GM19452 (cell line): ENCODE measurements at regions not wholly inside any gene's neighbourhood (a gene's known extent, or its start where the extent isn't known, plus 50 kb on each side); places are given as distances from the start of the nearest gene placed in this dataset.
"Not testable (repeated sequence)": the region's sequence is repeated elsewhere in the genome, so short reads cannot be mapped to it uniquely, and the experiment has no call there.

Experiments
- ATAC-seq: cut with Tn5 transposase; IDR thresholded peaks from one replicate; pipeline ENCODE4 v1.9.1; 2021; ENCODE audit not compliant: unreplicated experiment

GRCh38 chr17:20935740-20936139 lies 107.1 kb downstream of the USP22 start:
- no peak for ATAC-seq

DNA sequence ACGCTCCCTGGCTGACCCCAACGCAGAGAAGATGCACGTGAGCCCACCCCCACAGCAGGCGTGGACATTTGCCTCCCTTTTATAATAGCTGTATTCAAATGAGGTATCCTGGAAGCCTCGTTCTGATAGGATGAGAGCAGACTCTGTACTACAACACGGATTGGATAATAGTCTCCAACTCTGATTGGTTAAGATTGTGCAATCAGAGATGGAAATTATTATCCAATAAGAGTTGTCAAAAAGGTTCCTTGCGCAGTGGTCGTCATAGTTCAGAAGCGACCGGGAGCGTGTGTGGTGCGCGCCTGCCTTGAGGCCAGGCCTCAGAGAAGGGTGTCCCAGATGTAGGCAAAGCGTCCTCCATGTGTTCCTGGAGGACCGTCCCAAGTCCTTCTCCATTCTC lies 104.6 kb downstream of the USP22 start:
- no peak for ATAC-seq

DNA sequence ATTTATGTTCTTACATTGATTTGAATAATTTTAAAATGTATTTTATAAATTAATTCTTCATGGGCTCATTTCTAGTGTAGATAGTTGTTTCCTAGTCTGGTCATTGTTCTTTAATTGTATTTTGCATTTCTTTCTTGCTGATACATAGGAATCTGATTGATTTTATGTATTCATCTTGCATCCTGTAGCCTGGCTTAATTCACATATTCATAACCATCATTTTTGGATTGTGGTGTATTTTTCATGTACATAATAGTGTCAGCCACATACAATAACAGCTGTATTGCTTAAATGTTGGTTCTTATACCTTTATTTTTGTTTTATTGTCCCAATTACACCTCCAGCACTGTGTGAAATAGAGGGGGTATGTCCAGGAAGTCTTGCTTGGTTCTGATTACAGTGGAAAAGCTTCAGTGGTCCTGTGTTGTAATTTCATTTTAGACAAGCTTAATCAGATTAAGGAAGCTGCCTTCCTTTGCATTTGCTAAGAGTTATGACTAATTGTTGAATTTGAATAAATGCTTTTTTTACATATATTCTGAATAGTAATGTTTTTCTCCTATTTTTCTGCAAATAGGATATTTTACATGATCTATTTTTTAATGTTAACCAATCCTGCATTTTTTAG lies 103.7 kb downstream of the USP22 start:
- ATAC-seq: no peak

GRCh38 chr17:20941872-20942271 lies 100.9 kb downstream of the USP22 start:
- ATAC-seq: no peak

- ATAC-seq: no peak
Observed at GRCh38 chr17:20944014-20944865, 98.6 kb downstream of the USP22 start.

GRCh38 chr17:20947708-20948107 lies 95.1 kb downstream of the USP22 start:
- not testable (repeated sequence) for ATAC-seq

GRCh38 chr17:20948984-20949777 lies 93.6 kb downstream of the USP22 start:
- no peak for ATAC-seq
